GM23338 (cell line): ENCODE measurements at regions not wholly inside any gene's neighbourhood (a gene's known extent, or its start where the extent isn't known, plus 50 kb on each side); places are given as distances from the start of the nearest gene placed in this dataset.

ENCODE experiments used
- ATAC-seq: fragments of 200-7000 bp; cut with Tn5 transposase; 3 replicates; pipeline ENCODE4 v1.9.1; 2020
- DNase-seq: peaks from one replicate; pipeline ENCODE4 v3.0.0-alpha.2; 2015; ENCODE audit warnings: low spot score
- H2AFZ ChIP-seq: fragments of 200-600 bp; sonication (generic); 2 replicates; pipeline ENCODE4 v1.8.0; 2016; ENCODE audit warnings: antibody characterized with exemption, mild to moderate bottlenecking, moderate library complexity
- H3F3A ChIP-seq: fragments of 200-600 bp; sonication (generic); replicated peaks from 2 replicates; pipeline ENCODE4 v1.8.0; 2017; ENCODE audit warnings: antibody characterized with exemption, mixed run types, low read depth
- H3K27ac ChIP-seq: fragments of 200-600 bp; sonication (generic); 2 replicates; pipeline ENCODE4 v1.6.1; 2016; ENCODE audit warnings: low read depth
- H3K27me3 ChIP-seq: fragments of 200-600 bp; sonication (generic); 2 replicates; pipeline ENCODE4 v1.8.0; 2016; ENCODE audit warnings: mild to moderate bottlenecking, mixed run types, moderate library complexity; ENCODE audit not compliant: insufficient read depth
- H3K36me3 ChIP-seq: fragments of 200-600 bp; sonication (generic); 2 replicates; pipeline ENCODE4 v1.8.0; 2016; ENCODE audit warnings: mild to moderate bottlenecking; ENCODE audit not compliant: insufficient read depth
- H3K4me1 ChIP-seq: fragments of 200-600 bp; sonication (generic); 2 replicates; pipeline ENCODE4 v1.8.0; 2016; ENCODE audit warnings: mild to moderate bottlenecking, moderate library complexity; ENCODE audit not compliant: insufficient read depth
- H3K4me2 ChIP-seq: fragments of 200-600 bp; sonication (generic); 2 replicates; pipeline ENCODE4 v1.7.1; 2017; ENCODE audit warnings: mixed run types
- H3K4me3 ChIP-seq: fragments of 200-600 bp; sonication (generic); 2 replicates; pipeline ENCODE4 v1.6.1; 2016; ENCODE audit warnings: mixed run types
- H3K79me2 ChIP-seq: fragments of 200-600 bp; sonication (generic); replicated peaks from 2 replicates; pipeline ENCODE4 v1.8.0; 2017; ENCODE audit warnings: mild to moderate bottlenecking; ENCODE audit not compliant: insufficient read depth
- H3K9me2 ChIP-seq: fragments of 200-600 bp; sonication (generic); 2 replicates; pipeline ENCODE4 v1.8.0; 2017; ENCODE audit not compliant: insufficient read depth
- H4K20me1 ChIP-seq: fragments of 200-600 bp; sonication (generic); replicated peaks from 2 replicates; pipeline ENCODE4 v1.8.0; 2017; ENCODE audit warnings: mild to moderate bottlenecking; ENCODE audit not compliant: insufficient read depth
- H3K27ac Mint-ChIP-seq: 2 replicates; pipeline ENCODE4 v1.8.0; 2020; ENCODE audit warnings: inconsistent platforms, mild to moderate bottlenecking, moderate library complexity, mixed read lengths
- H3K27me3 Mint-ChIP-seq: 3 replicates; pipeline ENCODE4 v1.8.0; 2022; ENCODE audit warnings: low read depth, mild to moderate bottlenecking, moderate library complexity, mixed read lengths, inconsistent platforms; ENCODE audit not compliant: insufficient read depth, poor library complexity
- H3K36me3 Mint-ChIP-seq: 3 replicates; pipeline ENCODE4 v1.8.0; 2021; ENCODE audit warnings: low read depth, mild to moderate bottlenecking, inconsistent platforms, moderate library complexity, mixed read lengths
- H3K4me1 Mint-ChIP-seq: 3 replicates; pipeline ENCODE4 v1.8.0; 2020; ENCODE audit warnings: mild to moderate bottlenecking, inconsistent platforms, mixed read lengths
- H3K4me3 Mint-ChIP-seq: 3 replicates; pipeline ENCODE4 v1.8.0; 2021; ENCODE audit warnings: moderate library complexity, mild to moderate bottlenecking, inconsistent platforms, mixed read lengths
- H3K9me3 Mint-ChIP-seq: 3 replicates; pipeline ENCODE4 v1.8.0; 2020; ENCODE audit warnings: moderate library complexity, mild to moderate bottlenecking, inconsistent platforms, mixed read lengths
- CREB1 ChIP-seq: fragments of 250-450 bp; sonication (Bioruptor Pico); IDR thresholded peaks from 2 replicates; pipeline ENCODE4 v1.5.0; 2020; ENCODE audit warnings: low read depth, mild to moderate bottlenecking, moderate library complexity
- EZH2 ChIP-seq: fragments of 200-600 bp; sonication (generic); IDR thresholded peaks from one replicate; pipeline ENCODE4 v1.8.0; 2017; ENCODE audit warnings: antibody characterized with exemption, mild to moderate bottlenecking, low read depth; ENCODE audit not compliant: unreplicated experiment
- JUNB ChIP-seq: IDR thresholded peaks from one replicate; pipeline ENCODE4 v1.6.1; 2016; ENCODE audit warnings: antibody characterized with exemption; ENCODE audit not compliant: unreplicated experiment
- POLR2AphosphoS5 ChIP-seq: IDR thresholded peaks from 2 replicates; pipeline ENCODE4 v1.6.1; 2016; ENCODE audit warnings: antibody characterized with exemption, low read depth
- STAT1 ChIP-seq: IDR thresholded peaks from one replicate; pipeline ENCODE4 v1.6.1; 2016; ENCODE audit warnings: antibody characterized with exemption; ENCODE audit not compliant: unreplicated experiment
- ZNF331 ChIP-seq: fragments of 250-450 bp; sonication (Bioruptor Pico); IDR thresholded peaks from 2 replicates; pipeline ENCODE4 v1.5.0; 2020; ENCODE audit warnings: low read depth, mild to moderate bottlenecking, moderate library complexity
- TF ChIP-seq, protein P1 (sequence below), 2 experiments: fragments of 200-600 bp in 1 of 2; sonication (generic) in 1 of 2; conservative IDR thresholded peaks; 2 replicates each; pipeline versions ENCODE4 v1.5.1 to v1.6.1; 2016 to 2017; ENCODE audit warnings: antibody characterized with exemption in 2 of 2, low read depth in 2 of 2, mild to moderate bottlenecking in 2 of 2, moderate library complexity in 1 of 2
- TF ChIP-seq, protein P2 (sequence below): fragments of 250-450 bp; sonication (Bioruptor Pico); IDR thresholded peaks from 2 replicates; pipeline ENCODE4 v1.5.0; 2020; ENCODE audit warnings: mild to moderate bottlenecking, moderate library complexity
- TF ChIP-seq, protein P3 (sequence below): IDR thresholded peaks from one replicate; pipeline ENCODE4 v1.6.1; 2018; ENCODE audit warnings: antibody characterized with exemption; ENCODE audit not compliant: unreplicated experiment
- TF ChIP-seq, protein P4 (sequence below): IDR thresholded peaks from 2 replicates; pipeline ENCODE4 v1.6.1; 2016; ENCODE audit warnings: antibody characterized with exemption

DNA sequence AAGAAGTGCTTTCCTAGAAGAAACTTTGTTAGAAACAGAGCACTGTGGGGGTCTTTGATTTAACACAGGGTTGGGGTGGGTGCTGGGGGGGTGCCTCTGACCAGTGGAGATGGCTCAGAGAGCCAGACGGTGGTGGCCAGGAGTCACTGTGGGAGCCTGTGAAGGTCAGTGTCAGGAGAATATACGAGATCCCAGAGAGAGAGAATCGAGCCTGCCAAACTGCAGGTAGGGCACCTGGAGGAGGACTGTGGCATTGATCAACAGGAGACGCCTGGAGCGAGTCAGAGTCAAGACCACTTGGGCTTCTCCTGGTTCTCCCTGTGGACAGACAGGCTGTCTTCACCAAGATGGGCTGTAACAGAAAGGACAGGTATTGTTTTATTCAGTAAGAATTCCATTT is 136.5 kb upstream of the TWIST2 start:
- Mint-ChIP-seq H3K27me3 (no peaks in the 10 kb centered on the region), H3K9me3 (no peaks in the 10 kb centered on the region)
- peak; percentile 21; the same call in 1 of the 3 replicates for ATAC-seq

More for the DNA sequence above, 136.5 kb upstream of the TWIST2 start:
- H3K4me3 ChIP-seq: no peak overlapping the region
- Mint-ChIP-seq H3K4me1 (peaks cover 3% of the 10 kb centered on the region; the same call in 2 of the 3 replicates), H3K4me3 (no peak overlapping the region), H3K36me3 (no peaks in the 10 kb centered on the region), H3K27ac (no peak overlapping the region)
- no peak for DNase-seq
- no peaks in the 10 kb centered on the region for H4K20me1 ChIP-seq
- TF ChIP-seq, protein P1, sequence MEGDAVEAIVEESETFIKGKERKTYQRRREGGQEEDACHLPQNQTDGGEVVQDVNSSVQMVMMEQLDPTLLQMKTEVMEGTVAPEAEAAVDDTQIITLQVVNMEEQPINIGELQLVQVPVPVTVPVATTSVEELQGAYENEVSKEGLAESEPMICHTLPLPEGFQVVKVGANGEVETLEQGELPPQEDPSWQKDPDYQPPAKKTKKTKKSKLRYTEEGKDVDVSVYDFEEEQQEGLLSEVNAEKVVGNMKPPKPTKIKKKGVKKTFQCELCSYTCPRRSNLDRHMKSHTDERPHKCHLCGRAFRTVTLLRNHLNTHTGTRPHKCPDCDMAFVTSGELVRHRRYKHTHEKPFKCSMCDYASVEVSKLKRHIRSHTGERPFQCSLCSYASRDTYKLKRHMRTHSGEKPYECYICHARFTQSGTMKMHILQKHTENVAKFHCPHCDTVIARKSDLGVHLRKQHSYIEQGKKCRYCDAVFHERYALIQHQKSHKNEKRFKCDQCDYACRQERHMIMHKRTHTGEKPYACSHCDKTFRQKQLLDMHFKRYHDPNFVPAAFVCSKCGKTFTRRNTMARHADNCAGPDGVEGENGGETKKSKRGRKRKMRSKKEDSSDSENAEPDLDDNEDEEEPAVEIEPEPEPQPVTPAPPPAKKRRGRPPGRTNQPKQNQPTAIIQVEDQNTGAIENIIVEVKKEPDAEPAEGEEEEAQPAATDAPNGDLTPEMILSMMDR (conservative IDR thresholded peaks at IDR 0.05; ENCODE audit: low read depth in 2 of 2): no peak
- TF ChIP-seq, protein P2, sequence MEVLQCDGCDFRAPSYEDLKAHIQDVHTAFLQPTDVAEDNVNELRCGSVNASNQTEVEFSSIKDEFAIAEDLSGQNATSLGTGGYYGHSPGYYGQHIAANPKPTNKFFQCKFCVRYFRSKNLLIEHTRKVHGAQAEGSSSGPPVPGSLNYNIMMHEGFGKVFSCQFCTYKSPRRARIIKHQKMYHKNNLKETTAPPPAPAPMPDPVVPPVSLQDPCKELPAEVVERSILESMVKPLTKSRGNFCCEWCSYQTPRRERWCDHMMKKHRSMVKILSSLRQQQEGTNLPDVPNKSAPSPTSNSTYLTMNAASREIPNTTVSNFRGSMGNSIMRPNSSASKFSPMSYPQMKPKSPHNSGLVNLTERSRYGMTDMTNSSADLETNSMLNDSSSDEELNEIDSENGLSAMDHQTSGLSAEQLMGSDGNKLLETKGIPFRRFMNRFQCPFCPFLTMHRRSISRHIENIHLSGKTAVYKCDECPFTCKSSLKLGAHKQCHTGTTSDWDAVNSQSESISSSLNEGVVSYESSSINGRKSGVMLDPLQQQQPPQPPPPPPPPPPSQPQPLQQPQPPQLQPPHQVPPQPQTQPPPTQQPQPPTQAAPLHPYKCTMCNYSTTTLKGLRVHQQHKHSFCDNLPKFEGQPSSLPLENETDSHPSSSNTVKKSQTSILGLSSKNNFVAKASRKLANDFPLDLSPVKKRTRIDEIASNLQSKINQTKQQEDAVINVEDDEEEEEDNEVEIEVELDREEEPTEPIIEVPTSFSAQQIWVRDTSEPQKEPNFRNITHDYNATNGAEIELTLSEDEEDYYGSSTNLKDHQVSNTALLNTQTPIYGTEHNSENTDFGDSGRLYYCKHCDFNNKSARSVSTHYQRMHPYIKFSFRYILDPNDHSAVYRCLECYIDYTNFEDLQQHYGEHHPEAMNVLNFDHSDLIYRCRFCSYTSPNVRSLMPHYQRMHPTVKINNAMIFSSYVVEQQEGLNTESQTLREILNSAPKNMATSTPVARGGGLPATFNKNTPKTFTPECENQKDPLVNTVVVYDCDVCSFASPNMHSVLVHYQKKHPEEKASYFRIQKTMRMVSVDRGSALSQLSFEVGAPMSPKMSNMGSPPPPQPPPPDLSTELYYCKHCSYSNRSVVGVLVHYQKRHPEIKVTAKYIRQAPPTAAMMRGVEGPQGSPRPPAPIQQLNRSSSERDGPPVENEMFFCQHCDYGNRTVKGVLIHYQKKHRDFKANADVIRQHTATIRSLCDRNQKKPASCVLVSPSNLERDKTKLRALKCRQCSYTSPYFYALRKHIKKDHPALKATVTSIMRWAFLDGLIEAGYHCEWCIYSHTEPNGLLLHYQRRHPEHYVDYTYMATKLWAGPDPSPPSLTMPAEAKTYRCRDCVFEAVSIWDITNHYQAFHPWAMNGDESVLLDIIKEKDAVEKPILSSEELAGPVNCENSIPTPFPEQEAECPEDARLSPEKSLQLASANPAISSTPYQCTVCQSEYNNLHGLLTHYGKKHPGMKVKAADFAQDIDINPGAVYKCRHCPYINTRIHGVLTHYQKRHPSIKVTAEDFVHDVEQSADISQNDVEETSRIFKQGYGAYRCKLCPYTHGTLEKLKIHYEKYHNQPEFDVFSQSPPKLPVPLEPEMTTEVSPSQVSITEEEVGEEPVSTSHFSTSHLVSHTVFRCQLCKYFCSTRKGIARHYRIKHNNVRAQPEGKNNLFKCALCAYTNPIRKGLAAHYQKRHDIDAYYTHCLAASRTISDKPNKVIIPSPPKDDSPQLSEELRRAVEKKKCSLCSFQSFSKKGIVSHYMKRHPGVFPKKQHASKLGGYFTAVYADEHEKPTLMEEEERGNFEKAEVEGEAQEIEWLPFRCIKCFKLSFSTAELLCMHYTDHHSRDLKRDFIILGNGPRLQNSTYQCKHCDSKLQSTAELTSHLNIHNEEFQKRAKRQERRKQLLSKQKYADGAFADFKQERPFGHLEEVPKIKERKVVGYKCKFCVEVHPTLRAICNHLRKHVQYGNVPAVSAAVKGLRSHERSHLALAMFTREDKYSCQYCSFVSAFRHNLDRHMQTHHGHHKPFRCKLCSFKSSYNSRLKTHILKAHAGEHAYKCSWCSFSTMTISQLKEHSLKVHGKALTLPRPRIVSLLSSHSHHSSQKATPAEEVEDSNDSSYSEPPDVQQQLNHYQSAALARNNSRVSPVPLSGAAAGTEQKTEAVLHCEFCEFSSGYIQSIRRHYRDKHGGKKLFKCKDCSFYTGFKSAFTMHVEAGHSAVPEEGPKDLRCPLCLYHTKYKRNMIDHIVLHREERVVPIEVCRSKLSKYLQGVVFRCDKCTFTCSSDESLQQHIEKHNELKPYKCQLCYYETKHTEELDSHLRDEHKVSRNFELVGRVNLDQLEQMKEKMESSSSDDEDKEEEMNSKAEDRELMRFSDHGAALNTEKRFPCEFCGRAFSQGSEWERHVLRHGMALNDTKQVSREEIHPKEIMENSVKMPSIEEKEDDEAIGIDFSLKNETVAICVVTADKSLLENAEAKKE (CRISPR knock-in tag): no peak
- TF ChIP-seq CREB1 (CRISPR knock-in tag) (no peak), ZNF331 (no peak), EZH2 (no peak), POLR2AphosphoS5 (no peak), STAT1 (no peak), JUNB (no peak)
- TF ChIP-seq, protein P3, sequence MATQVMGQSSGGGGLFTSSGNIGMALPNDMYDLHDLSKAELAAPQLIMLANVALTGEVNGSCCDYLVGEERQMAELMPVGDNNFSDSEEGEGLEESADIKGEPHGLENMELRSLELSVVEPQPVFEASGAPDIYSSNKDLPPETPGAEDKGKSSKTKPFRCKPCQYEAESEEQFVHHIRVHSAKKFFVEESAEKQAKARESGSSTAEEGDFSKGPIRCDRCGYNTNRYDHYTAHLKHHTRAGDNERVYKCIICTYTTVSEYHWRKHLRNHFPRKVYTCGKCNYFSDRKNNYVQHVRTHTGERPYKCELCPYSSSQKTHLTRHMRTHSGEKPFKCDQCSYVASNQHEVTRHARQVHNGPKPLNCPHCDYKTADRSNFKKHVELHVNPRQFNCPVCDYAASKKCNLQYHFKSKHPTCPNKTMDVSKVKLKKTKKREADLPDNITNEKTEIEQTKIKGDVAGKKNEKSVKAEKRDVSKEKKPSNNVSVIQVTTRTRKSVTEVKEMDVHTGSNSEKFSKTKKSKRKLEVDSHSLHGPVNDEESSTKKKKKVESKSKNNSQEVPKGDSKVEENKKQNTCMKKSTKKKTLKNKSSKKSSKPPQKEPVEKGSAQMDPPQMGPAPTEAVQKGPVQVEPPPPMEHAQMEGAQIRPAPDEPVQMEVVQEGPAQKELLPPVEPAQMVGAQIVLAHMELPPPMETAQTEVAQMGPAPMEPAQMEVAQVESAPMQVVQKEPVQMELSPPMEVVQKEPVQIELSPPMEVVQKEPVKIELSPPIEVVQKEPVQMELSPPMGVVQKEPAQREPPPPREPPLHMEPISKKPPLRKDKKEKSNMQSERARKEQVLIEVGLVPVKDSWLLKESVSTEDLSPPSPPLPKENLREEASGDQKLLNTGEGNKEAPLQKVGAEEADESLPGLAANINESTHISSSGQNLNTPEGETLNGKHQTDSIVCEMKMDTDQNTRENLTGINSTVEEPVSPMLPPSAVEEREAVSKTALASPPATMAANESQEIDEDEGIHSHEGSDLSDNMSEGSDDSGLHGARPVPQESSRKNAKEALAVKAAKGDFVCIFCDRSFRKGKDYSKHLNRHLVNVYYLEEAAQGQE: no peak
- TF ChIP-seq, protein P4, sequence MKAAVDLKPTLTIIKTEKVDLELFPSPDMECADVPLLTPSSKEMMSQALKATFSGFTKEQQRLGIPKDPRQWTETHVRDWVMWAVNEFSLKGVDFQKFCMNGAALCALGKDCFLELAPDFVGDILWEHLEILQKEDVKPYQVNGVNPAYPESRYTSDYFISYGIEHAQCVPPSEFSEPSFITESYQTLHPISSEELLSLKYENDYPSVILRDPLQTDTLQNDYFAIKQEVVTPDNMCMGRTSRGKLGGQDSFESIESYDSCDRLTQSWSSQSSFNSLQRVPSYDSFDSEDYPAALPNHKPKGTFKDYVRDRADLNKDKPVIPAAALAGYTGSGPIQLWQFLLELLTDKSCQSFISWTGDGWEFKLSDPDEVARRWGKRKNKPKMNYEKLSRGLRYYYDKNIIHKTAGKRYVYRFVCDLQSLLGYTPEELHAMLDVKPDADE: no peak
- no peaks in the 10 kb centered on the region for H3F3A ChIP-seq
- no peak overlapping the region for H2AFZ ChIP-seq
- H3K4me1 ChIP-seq: no peaks in the 10 kb centered on the region
- peaks cover 5% of the 10 kb centered on the region; the same call in 1 of the 2 replicates for H3K9me2 ChIP-seq
- no peaks in the 10 kb centered on the region for H3K36me3 ChIP-seq
- no peak overlapping the region for H3K4me2 ChIP-seq
- no peaks in the 10 kb centered on the region for H3K79me2 ChIP-seq
- no peaks in the 10 kb centered on the region for H3K27me3 ChIP-seq
- no peak overlapping the region for H3K27ac ChIP-seq
